RWPE1 (cell line): ENCODE measurements at regions not wholly inside any gene's neighbourhood (a gene's known extent, or its start where the extent isn't known, plus 50 kb on each side); places are given as distances from the start of the nearest gene placed in this dataset.

Experiments
- CTCF ChIA-PET: fragments of 350-600 bp; sonication (Branson Sonifier 250); formaldehyde crosslinking; extraction: SDS; loops from one replicate; lab custom pipeline; 2021; lab: Yijun Ruan, JAX
- POLR2A ChIA-PET: fragments of 400-600 bp; formaldehyde crosslinking; extraction: SDS; loops from one replicate; lab custom pipeline; 2020; ENCODE audit warnings: antibody characterized with exemption; ENCODE audit not compliant: low non-redundant PET; lab: Yijun Ruan, JAX
- DNase-seq: peaks from one replicate; pipeline ENCODE4 v3.0.0; 2012; ENCODE audit warnings: low spot score
- H3K27ac ChIP-seq: fragments of 450-650 bp; 2 replicates; pipeline ENCODE4 v1.5.1; 2017
- CTCF ChIP-seq: fragments of 450-650 bp; conservative IDR thresholded peaks from 2 replicates; pipeline ENCODE4 v1.5.1; 2017; ENCODE audit warnings: low read depth, mild to moderate bottlenecking

- no peak for DNase-seq
- POLR2A ChIA-PET = no interaction called here
- TF ChIP-seq CTCF = no peak
- CTCF ChIA-PET = no interaction called here
- no peak overlapping the region for H3K27ac ChIP-seq
These were observed 921.8 kb downstream of the BCL11B start for GRCh38 chr14:98350213-98350612.

- no peak for TF ChIP-seq CTCF
- no peak for DNase-seq
- H3K27ac ChIP-seq = no peak overlapping the region
- CTCF ChIA-PET = no interaction called here
- POLR2A ChIA-PET = no interaction called here
These were observed 907.0 kb downstream of the BCL11B start for GRCh38 chr14:98364961-98365360.

GRCh38 chr14:98366429-98366828 is 905.6 kb downstream of the BCL11B start:
- DNase-seq = no peak
- no peak for TF ChIP-seq CTCF
- ChIA-PET CTCF (no interaction called here), POLR2A (no interaction called here)
- H3K27ac ChIP-seq = no peak overlapping the region

- ChIA-PET POLR2A (no interaction called here), CTCF (no interaction called here)
- TF ChIP-seq CTCF = no peak
- peak overlapping the region; percentile 76 for H3K27ac ChIP-seq
- DNase-seq = no peak
These were observed 903.8 kb downstream of the BCL11B start for GRCh38 chr14:98368221-98368620.

GRCh38 chr14:98368916-98369315 is 903.1 kb downstream of the BCL11B start:
- TF ChIP-seq CTCF = no peak
- peak overlapping the region; percentile 76 for H3K27ac ChIP-seq
- POLR2A ChIA-PET = no interaction called here
- DNase-seq = peak; percentile 34
- CTCF ChIA-PET = interaction anchor here (0.6 kb wide), 1 partner anchor 10 kb away, joined by 3 read pairs; no protein-coding TSS in a partner anchor

- no peak for TF ChIP-seq CTCF
- CTCF ChIA-PET = no interaction called here
- POLR2A ChIA-PET = no interaction called here
- peak overlapping the region; percentile 76 for H3K27ac ChIP-seq
- no peak for DNase-seq
These were observed 902.7 kb downstream of the BCL11B start for GRCh38 chr14:98369344-98369743.

- DNase-seq = peak; percentile 25
- POLR2A ChIA-PET = no interaction called here
- CTCF ChIA-PET = interaction anchor here (0.6 kb wide), 2 partner anchors 200 to 902 kb away, joined by 3 read pairs; no protein-coding TSS in a partner anchor
- H3K27ac ChIP-seq = peak overlapping the region; percentile 89
- TF ChIP-seq CTCF = no peak
These were observed 901.6 kb downstream of the BCL11B start for GRCh38 chr14:98370352-98370751.
